GM12875 (cell line): ENCODE measurements at regions not wholly inside any gene's neighbourhood (a gene's known extent, or its start where the extent isn't known, plus 50 kb on each side); places are given as distances from the start of the nearest gene placed in this dataset.

ENCODE experiments used
- H3K4me3 ChIP-seq: one replicate; pipeline ENCODE4 v1.5.1; 2011; ENCODE audit warnings: low read depth, low read length, control low read depth
- CTCF ChIP-seq: IDR thresholded peaks from 2 replicates; pipeline ENCODE4 v1.5.1; 2011; ENCODE audit warnings: low read depth, mild to moderate bottlenecking, control low read depth, inconsistent platforms, low read length, moderate library complexity, borderline replicate concordance; ENCODE audit not compliant: insufficient read depth

- H3K4me3 ChIP-seq = no peak overlapping the region
- no peak for TF ChIP-seq CTCF
These were observed 437.8 kb downstream of the CDH26 start for GRCh38 chr20:60395991-60396390.

- TF ChIP-seq CTCF = no peak
These were observed 442.3 kb downstream of the CDH26 start for GRCh38 chr20:60400567-60400966.

GRCh38 chr20:60402189-60403058 lies 444.2 kb downstream of the CDH26 start:
- no peak overlapping the region for H3K4me3 ChIP-seq

More at GRCh38 chr20:60400567-60400966, 442.3 kb downstream of the CDH26 start:
- H3K4me3 ChIP-seq = no peak overlapping the region

GRCh38 chr20:60403105-60403741 lies 445.0 kb downstream of the CDH26 start:
- no peak for TF ChIP-seq CTCF

More at GRCh38 chr20:60402189-60403058, 444.2 kb downstream of the CDH26 start:
- TF ChIP-seq CTCF = no peak

GRCh38 chr20:60407011-60407771 lies 449.0 kb downstream of the CDH26 start:
- no peak overlapping the region for H3K4me3 ChIP-seq
- TF ChIP-seq CTCF = no peak

More at GRCh38 chr20:60403105-60403741, 445.0 kb downstream of the CDH26 start:
- no peak overlapping the region for H3K4me3 ChIP-seq

GRCh38 chr20:60407938-60408337 lies 449.7 kb downstream of the CDH26 start:
- no peak for TF ChIP-seq CTCF

More at GRCh38 chr20:60407938-60408337, 449.7 kb downstream of the CDH26 start:
- no peak overlapping the region for H3K4me3 ChIP-seq
